ENCODE measurements at regions not wholly inside any gene's neighbourhood (a gene's known extent, or its start where the extent isn't known, plus 50 kb on each side); places are given as distances from the start of the nearest gene placed in this dataset.
A peak's percentile ranks its signal among the peaks of the same experiment; 100 is the strongest.

GRCh38 chr2:128368437-128369107 lies 49.9 kb upstream of the HS6ST1 start:
- H3K4me3 ChIP-seq (ENCODE audit: low read length), result no peak overlapping the region
- CTCF ChIA-PET, result no interaction called here
- Mint-ChIP-seq H3K36me3 (no peaks in the 10 kb centered on the region), H3K4me3 (no peak overlapping the region), H3K4me1 (peaks cover 0 to 7% (median 0%) of the 10 kb centered on the region in 7 donors), H3K9me3 (no peaks in the 10 kb centered on the region), H3K27ac (no peak overlapping the region), H3K27me3 (no peaks in the 10 kb centered on the region)
- intact Hi-C loops (cut with micrococcal nuclease), result no loop called here
- peaks cover 0 to 22% of the 10 kb centered on the region in 2 donors for H3K4me1 ChIP-seq (ENCODE audit: control insufficient read depth in 2 of 2, insufficient read depth in 2 of 2, low read length in 2 of 2)
- H3K36me3 ChIP-seq (ENCODE audit: control insufficient read depth in 2 of 3, insufficient read depth in 3 of 3, low read length in 3 of 3), result no peaks in the 10 kb centered on the region
- POLR2A ChIA-PET, result no interaction called here
- no peaks in the 10 kb centered on the region for H3K9me3 ChIP-seq (ENCODE audit: control insufficient read depth in 2 of 3, low read length in 3 of 3)
- ATAC-seq (no peak), DNase-seq (no peak)
- no peak overlapping the region for H3K27ac ChIP-seq (ENCODE audit: low read depth, low read length)
- H3K27me3 ChIP-seq (ENCODE audit: control insufficient read depth in 2 of 2, insufficient read depth in 2 of 2, low read length in 2 of 2), result no peaks in the 10 kb centered on the region

DNA sequence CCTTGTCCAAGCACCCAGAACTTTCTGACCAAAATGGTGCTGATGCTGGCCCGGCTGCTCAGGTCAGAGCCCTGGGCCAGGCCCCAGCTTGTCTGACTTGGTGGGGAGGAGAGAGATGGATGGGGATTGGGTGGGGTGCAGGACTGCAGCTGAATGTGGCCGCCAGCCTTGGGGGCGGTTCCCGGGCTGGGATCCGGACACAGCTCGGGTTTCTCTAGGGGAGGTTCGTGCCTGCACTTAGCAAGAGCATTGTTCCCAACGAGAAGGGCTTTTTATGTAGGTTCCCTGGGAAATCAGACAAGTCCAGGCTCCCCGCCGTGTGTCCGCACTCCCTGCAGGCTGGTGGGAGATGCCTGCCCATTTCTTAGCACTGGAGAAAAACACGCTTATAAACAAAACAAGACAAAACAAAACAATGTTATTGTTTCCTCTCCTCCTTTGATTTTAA lies 50.5 kb upstream of the HS6ST1 start:
- Mint-ChIP-seq H3K4me1 (peaks cover 0 to 7% (median 0%) of the 10 kb centered on the region in 7 donors), H3K4me3 (no peak overlapping the region), H3K27me3 (no peaks in the 10 kb centered on the region), H3K9me3 (no peaks in the 10 kb centered on the region), H3K36me3 (no peaks in the 10 kb centered on the region), H3K27ac (no peak overlapping the region)
- intact Hi-C loops (cut with micrococcal nuclease), result no loop called here
- H3K27ac ChIP-seq (ENCODE audit: low read depth, low read length), result no peak overlapping the region
- DNase-seq (no peak), ATAC-seq (no peak)
- no peaks in the 10 kb centered on the region for H3K36me3 ChIP-seq (ENCODE audit: control insufficient read depth in 2 of 3, insufficient read depth in 3 of 3, low read length in 3 of 3)
- H3K27me3 ChIP-seq (ENCODE audit: control insufficient read depth in 2 of 2, insufficient read depth in 2 of 2, low read length in 2 of 2), result no peaks in the 10 kb centered on the region
- peaks cover 0 to 28% of the 10 kb centered on the region in 2 donors for H3K4me1 ChIP-seq (ENCODE audit: control insufficient read depth in 2 of 2, insufficient read depth in 2 of 2, low read length in 2 of 2)
- POLR2A ChIA-PET, result no interaction called here
- H3K9me3 ChIP-seq (ENCODE audit: control insufficient read depth in 2 of 3, low read length in 3 of 3), result no peaks in the 10 kb centered on the region
- CTCF ChIA-PET, result no interaction called here
- no peak overlapping the region for H3K4me3 ChIP-seq (ENCODE audit: low read length)

- H3K9me3 Mint-ChIP-seq, result no peaks in the 10 kb centered on the region
- ChIA-PET CTCF (no interaction called here), POLR2A (no interaction called here)
- no peak overlapping the region for H3K4me3 Mint-ChIP-seq
- no peaks in the 10 kb centered on the region for H3K9me3 ChIP-seq (ENCODE audit: control insufficient read depth in 2 of 3, low read length in 3 of 3)
- H3K4me1 Mint-ChIP-seq, result peaks cover 0 to 7% (median 0%) of the 10 kb centered on the region in 7 donors
- no peaks in the 10 kb centered on the region for H3K36me3 ChIP-seq (ENCODE audit: control insufficient read depth in 2 of 3, insufficient read depth in 3 of 3, low read length in 3 of 3)
- no peaks in the 10 kb centered on the region for H3K27me3 Mint-ChIP-seq
- intact Hi-C loops (cut with micrococcal nuclease), result no loop called here
- no peak for ATAC-seq
- H3K27ac Mint-ChIP-seq, result no peak overlapping the region
- no peak for DNase-seq
- H3K27me3 ChIP-seq (ENCODE audit: control insufficient read depth in 2 of 2, insufficient read depth in 2 of 2, low read length in 2 of 2), result no peaks in the 10 kb centered on the region
- H3K27ac ChIP-seq (ENCODE audit: low read depth, low read length), result no peak overlapping the region
- no peak overlapping the region for H3K4me3 ChIP-seq (ENCODE audit: low read length)
- no peaks in the 10 kb centered on the region for H3K36me3 Mint-ChIP-seq
- H3K4me1 ChIP-seq (ENCODE audit: control insufficient read depth in 2 of 2, insufficient read depth in 2 of 2, low read length in 2 of 2), result peaks cover 0 to 29% of the 10 kb centered on the region in 2 donors
Observed at GRCh38 chr2:128369602-128370467, 51.2 kb upstream of the HS6ST1 start.

DNA sequence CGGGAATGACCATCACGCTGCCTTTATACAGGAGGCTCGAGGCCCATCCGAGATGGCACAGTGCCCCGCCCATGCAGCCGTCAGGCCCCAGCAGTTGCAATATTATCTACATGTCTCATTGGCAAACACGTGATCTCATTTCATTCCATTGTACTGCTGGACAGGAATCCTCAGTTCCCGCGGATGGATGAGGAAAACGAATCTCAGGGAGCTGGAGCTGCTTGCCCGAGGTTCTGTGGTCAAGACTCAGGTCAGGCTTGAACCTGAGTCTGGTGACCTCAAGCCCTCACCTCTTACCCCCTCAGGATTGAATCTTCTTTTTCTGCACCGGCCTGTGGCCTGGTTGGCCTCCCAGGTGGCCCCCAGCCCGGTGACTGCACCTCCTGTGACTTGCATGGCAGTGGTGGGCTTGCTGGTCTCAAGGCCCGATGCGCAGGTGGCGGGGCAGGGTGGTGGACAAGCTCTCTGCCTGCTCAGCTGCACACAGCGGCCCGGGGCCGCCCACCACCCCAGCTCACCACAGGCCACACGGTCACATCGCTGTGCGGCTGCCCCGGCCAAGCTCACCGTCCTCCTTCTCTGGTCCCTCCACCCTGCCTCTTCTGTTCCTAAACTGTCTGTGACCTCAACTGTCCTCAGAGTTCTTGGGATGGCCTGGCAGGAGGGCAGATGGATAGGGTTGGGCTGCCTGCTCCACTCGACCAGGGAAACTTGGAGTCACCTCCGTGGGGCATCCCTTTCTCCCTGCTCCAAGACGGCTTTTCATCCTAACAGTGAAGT lies 52.0 kb upstream of the HS6ST1 start:
- Mint-ChIP-seq H3K9me3 (no peaks in the 10 kb centered on the region), H3K36me3 (no peaks in the 10 kb centered on the region), H3K4me1 (peaks cover 0 to 7% (median 0%) of the 10 kb centered on the region in 7 donors), H3K27me3 (no peaks in the 10 kb centered on the region), H3K4me3 (no peak overlapping the region), H3K27ac (no peak overlapping the region)
- ChIA-PET CTCF (no interaction called here), POLR2A (no interaction called here)
- ATAC-seq, result no peak
- intact Hi-C loops (cut with micrococcal nuclease), result no loop called here
- no peaks in the 10 kb centered on the region for H3K27me3 ChIP-seq (ENCODE audit: control insufficient read depth in 2 of 2, insufficient read depth in 2 of 2, low read length in 2 of 2)
- H3K27ac ChIP-seq (ENCODE audit: low read depth, low read length), result no peak overlapping the region
- H3K4me1 ChIP-seq (ENCODE audit: control insufficient read depth in 2 of 2, insufficient read depth in 2 of 2, low read length in 2 of 2), result peaks cover 0 to 29% of the 10 kb centered on the region in 2 donors
- no peak overlapping the region for H3K4me3 ChIP-seq (ENCODE audit: low read length)
- H3K36me3 ChIP-seq (ENCODE audit: control insufficient read depth in 2 of 3, insufficient read depth in 3 of 3, low read length in 3 of 3), result no peaks in the 10 kb centered on the region
- DNase-seq, result no peak
- no peaks in the 10 kb centered on the region for H3K9me3 ChIP-seq (ENCODE audit: control insufficient read depth in 2 of 3, low read length in 3 of 3)

DNA sequence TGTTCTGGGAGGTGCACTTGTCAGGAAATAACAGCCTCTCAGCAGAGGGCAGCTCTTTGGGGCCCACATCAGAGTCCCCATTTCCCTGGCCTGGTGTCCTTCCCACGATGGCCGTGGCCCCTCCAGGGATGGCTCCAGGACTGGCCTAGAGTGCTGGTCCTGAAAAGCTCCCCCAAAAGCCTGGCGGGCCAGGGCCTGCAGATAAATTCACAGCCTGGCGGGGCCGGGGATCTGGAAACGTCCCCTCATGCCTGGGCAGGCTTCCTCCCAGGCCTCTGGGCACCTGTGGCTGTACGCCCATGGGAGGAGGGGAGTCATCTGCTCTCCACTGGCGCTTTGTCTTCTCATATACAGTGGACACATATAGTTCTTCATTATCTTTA lies 52.6 kb upstream of the HS6ST1 start:
- Mint-ChIP-seq H3K4me1 (peaks cover 0 to 7% (median 0%) of the 10 kb centered on the region in 7 donors), H3K27me3 (no peaks in the 10 kb centered on the region), H3K27ac (no peak overlapping the region), H3K9me3 (no peaks in the 10 kb centered on the region), H3K36me3 (no peaks in the 10 kb centered on the region), H3K4me3 (no peak overlapping the region)
- POLR2A ChIA-PET, result no interaction called here
- H3K9me3 ChIP-seq (ENCODE audit: control insufficient read depth in 2 of 3, low read length in 3 of 3), result no peaks in the 10 kb centered on the region
- intact Hi-C loops (cut with micrococcal nuclease), result no loop called here
- no peaks in the 10 kb centered on the region for H3K36me3 ChIP-seq (ENCODE audit: control insufficient read depth in 2 of 3, insufficient read depth in 3 of 3, low read length in 3 of 3)
- no peak overlapping the region for H3K27ac ChIP-seq (ENCODE audit: low read depth, low read length)
- ATAC-seq (no peak), DNase-seq (no peak)
- H3K27me3 ChIP-seq (ENCODE audit: control insufficient read depth in 2 of 2, insufficient read depth in 2 of 2, low read length in 2 of 2), result no peaks in the 10 kb centered on the region
- peaks cover 0 to 29% of the 10 kb centered on the region in 2 donors for H3K4me1 ChIP-seq (ENCODE audit: control insufficient read depth in 2 of 2, insufficient read depth in 2 of 2, low read length in 2 of 2)
- H3K4me3 ChIP-seq (ENCODE audit: low read length), result no peak overlapping the region
- CTCF ChIA-PET, result no interaction called here

GRCh38 chr2:128371648-128372345 lies 53.1 kb upstream of the HS6ST1 start:
- POLR2A ChIA-PET, result no interaction called here
- no peak overlapping the region for H3K27ac ChIP-seq (ENCODE audit: low read depth, low read length)
- ATAC-seq (no peak), DNase-seq (no peak)
- Mint-ChIP-seq H3K4me1 (peaks cover 0 to 7% (median 0%) of the 10 kb centered on the region in 7 donors), H3K36me3 (no peaks in the 10 kb centered on the region), H3K9me3 (no peaks in the 10 kb centered on the region), H3K4me3 (no peak overlapping the region), H3K27me3 (no peaks in the 10 kb centered on the region), H3K27ac (peak overlapping the region in 1 of 9 donors; percentile 83)
- H3K4me3 ChIP-seq (ENCODE audit: low read length), result no peak overlapping the region
- no peaks in the 10 kb centered on the region for H3K27me3 ChIP-seq (ENCODE audit: control insufficient read depth in 2 of 2, insufficient read depth in 2 of 2, low read length in 2 of 2)
- H3K36me3 ChIP-seq (ENCODE audit: control insufficient read depth in 2 of 3, insufficient read depth in 3 of 3, low read length in 3 of 3), result no peaks in the 10 kb centered on the region
- no peaks in the 10 kb centered on the region for H3K9me3 ChIP-seq (ENCODE audit: control insufficient read depth in 2 of 3, low read length in 3 of 3)
- intact Hi-C loops (cut with micrococcal nuclease), result no loop called here
- peaks cover 0 to 29% of the 10 kb centered on the region in 2 donors for H3K4me1 ChIP-seq (ENCODE audit: control insufficient read depth in 2 of 2, insufficient read depth in 2 of 2, low read length in 2 of 2)
- CTCF ChIA-PET, result no interaction called here

Measured in naive thymus-derived CD4-positive, alpha-beta T cell (primary cell).